HL-60 (cell line): ENCODE measurements at regions not wholly inside any gene's neighbourhood (a gene's known extent, or its start where the extent isn't known, plus 50 kb on each side); places are given as distances from the start of the nearest gene placed in this dataset.

Source experiments
- DNase-seq, 2 experiments: peaks; one replicate each; pipeline ENCODE4 v3.0.0-alpha.2; 2010 to 2020; ENCODE audit warnings: low read depth in 1 of 2, low spot score in 1 of 2
- H3K27ac ChIP-seq: fragments of 250-450 bp; sonication (Bioruptor Pico); replicated peaks from 2 replicates; pipeline ENCODE4 v1.5.1; 2020; ENCODE audit warnings: mild to moderate bottlenecking, moderate library complexity
- H3K27me3 ChIP-seq: fragments of 250-450 bp; sonication (Bioruptor Pico); 2 replicates; pipeline ENCODE4 v1.5.1; 2021; ENCODE audit warnings: mild to moderate bottlenecking, moderate library complexity; ENCODE audit not compliant: insufficient read depth, poor library complexity, severe bottlenecking
- H3K4me3 ChIP-seq: replicated peaks from 2 replicates; pipeline ENCODE4 v1.5.1; 2011; ENCODE audit warnings: mild to moderate bottlenecking, control low read depth, low read length; ENCODE audit not compliant: insufficient read depth
- CTCF ChIP-seq: IDR thresholded peaks from one replicate; pipeline ENCODE4 v1.5.1; 2011; ENCODE audit warnings: low read length, control low read depth, inconsistent platforms; ENCODE audit not compliant: insufficient read depth
- GABPA ChIP-seq: IDR thresholded peaks from 2 replicates; pipeline ENCODE4 v1.6.1; 2012; ENCODE audit warnings: low read depth
- POLR2AphosphoS5 ChIP-seq: IDR thresholded peaks from 2 replicates; pipeline ENCODE4 v1.6.1; 2012; ENCODE audit warnings: low read depth
- REST ChIP-seq: IDR thresholded peaks from 2 replicates; pipeline ENCODE4 v1.6.1; 2012; ENCODE audit warnings: low read depth; ENCODE audit not compliant: insufficient replicate concordance
- SPI1 ChIP-seq: IDR thresholded peaks from 2 replicates; pipeline ENCODE4 v1.6.1; 2012; ENCODE audit warnings: low read depth, mild to moderate bottlenecking, borderline replicate concordance

- H3K27ac ChIP-seq = no peak overlapping the region
- peaks cover 3% of the 10 kb centered on the region for H3K27me3 ChIP-seq
- no peak for DNase-seq
- H3K4me3 ChIP-seq = no peak overlapping the region
- TF ChIP-seq GABPA (no peak), REST (no peak), CTCF (no peak), SPI1 (no peak), POLR2AphosphoS5 (no peak)
Measured at GRCh38 chr4:138602664-138603063, 360.5 kb upstream of the SLC7A11 start.

GRCh38 chr4:138599965-138600364 lies 357.8 kb upstream of the SLC7A11 start:
- Histone ChIP-seq H3K27ac (no peak overlapping the region), H3K4me3 (no peak overlapping the region), H3K27me3 (no peaks in the 10 kb centered on the region)
- TF ChIP-seq CTCF = no peak
- TF ChIP-seq POLR2AphosphoS5 = no peak
- no peak for TF ChIP-seq REST
- no peak for TF ChIP-seq GABPA
- no peak for TF ChIP-seq SPI1
- no peak for DNase-seq

- Histone ChIP-seq H3K4me3 (no peak overlapping the region), H3K27ac (no peak overlapping the region), H3K27me3 (no peaks in the 10 kb centered on the region)
- no peak for TF ChIP-seq REST
- TF ChIP-seq GABPA = no peak
- no peak for TF ChIP-seq POLR2AphosphoS5
- no peak for TF ChIP-seq CTCF
- no peak for TF ChIP-seq SPI1
- no peak for DNase-seq
Measured at GRCh38 chr4:138598226-138598625, 356.1 kb upstream of the SLC7A11 start.
